ENCODE measurements at regions not wholly inside any gene's neighbourhood (a gene's known extent, or its start where the extent isn't known, plus 50 kb on each side); places are given as distances from the start of the nearest gene placed in this dataset.

GRCh38 chr21:15159382-15160020 is 94.7 kb upstream of the NRIP1 start:
- TF ChIP-seq CTCF (conservative IDR thresholded peaks at IDR 0.05 in 1 of 2, IDR thresholded peaks at IDR 0.05 in 1 of 2; ENCODE audit: extremely low read depth in 1 of 2, insufficient read depth in 1 of 2, low read depth in 1 of 2, low read length in 2 of 2): no peak
- no peak for TF ChIP-seq EZH2 (IDR thresholded peaks at IDR 0.05; ENCODE audit: borderline replicate concordance, low read length)
